ENCODE measurements at regions not wholly inside any gene's neighbourhood (a gene's known extent, or its start where the extent isn't known, plus 50 kb on each side); places are given as distances from the start of the nearest gene placed in this dataset.

DNA sequence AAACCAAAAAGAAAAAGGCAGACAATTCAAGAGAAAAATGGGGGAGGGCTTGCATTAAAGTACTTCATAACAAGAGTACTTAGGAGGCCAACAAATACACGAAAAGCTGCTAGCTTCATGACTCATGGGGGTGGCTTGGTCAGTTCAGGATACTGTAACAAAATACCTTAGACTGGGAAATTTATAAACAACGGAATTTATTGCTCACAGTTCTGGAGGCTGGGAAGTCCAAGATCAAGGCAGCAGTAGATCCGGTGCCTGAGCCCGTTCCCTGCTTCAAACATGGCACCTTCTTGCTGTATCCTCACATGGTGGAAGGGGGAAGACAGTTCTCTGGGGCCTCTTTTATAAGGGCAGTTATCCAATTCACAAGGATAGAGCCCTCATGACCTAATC, 111.4 kb downstream of the C9orf50 start:
- no peak for DNase-seq
- intact Hi-C loops (cut with DNase I) = loop anchor here (10.0 kb wide), 1 partner anchor 95 kb away; no protein-coding TSS in a partner anchor
- Histone ChIP-seq H3K36me3 (no peaks in the 10 kb centered on the region), H3K27ac (no peak overlapping the region), H3K27me3 (no peaks in the 10 kb centered on the region), H3K9ac (ENCODE audit: low read depth in 2 of 2, low read length in 2 of 2) (no peak overlapping the region), H3K9me3 (no peaks in the 10 kb centered on the region), H3K4me1 (no peaks in the 10 kb centered on the region), H3K4me3 (no peak overlapping the region)
- TF ChIP-seq, protein P1, sequence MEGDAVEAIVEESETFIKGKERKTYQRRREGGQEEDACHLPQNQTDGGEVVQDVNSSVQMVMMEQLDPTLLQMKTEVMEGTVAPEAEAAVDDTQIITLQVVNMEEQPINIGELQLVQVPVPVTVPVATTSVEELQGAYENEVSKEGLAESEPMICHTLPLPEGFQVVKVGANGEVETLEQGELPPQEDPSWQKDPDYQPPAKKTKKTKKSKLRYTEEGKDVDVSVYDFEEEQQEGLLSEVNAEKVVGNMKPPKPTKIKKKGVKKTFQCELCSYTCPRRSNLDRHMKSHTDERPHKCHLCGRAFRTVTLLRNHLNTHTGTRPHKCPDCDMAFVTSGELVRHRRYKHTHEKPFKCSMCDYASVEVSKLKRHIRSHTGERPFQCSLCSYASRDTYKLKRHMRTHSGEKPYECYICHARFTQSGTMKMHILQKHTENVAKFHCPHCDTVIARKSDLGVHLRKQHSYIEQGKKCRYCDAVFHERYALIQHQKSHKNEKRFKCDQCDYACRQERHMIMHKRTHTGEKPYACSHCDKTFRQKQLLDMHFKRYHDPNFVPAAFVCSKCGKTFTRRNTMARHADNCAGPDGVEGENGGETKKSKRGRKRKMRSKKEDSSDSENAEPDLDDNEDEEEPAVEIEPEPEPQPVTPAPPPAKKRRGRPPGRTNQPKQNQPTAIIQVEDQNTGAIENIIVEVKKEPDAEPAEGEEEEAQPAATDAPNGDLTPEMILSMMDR (IDR thresholded peaks at IDR 0.05) = no peak

DNA sequence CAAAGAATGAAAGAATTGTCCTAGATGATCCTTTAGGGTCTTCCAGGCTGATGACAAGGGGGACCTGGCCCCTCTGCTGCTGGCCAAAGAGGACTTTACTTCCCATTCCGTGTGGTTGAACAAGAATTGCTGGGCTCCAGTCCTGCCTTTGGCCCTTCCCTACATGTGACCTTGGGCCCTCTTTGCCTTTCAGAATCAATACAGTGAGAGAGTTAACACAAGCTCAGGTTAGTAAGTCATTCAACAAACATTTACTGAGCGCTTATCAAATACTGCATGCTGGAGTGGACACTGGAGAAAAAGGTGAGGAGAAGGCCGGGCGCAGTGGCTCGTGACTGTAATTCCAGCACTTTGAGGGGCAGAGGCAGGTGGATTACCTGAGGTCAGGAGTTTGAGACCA, 113.1 kb downstream of the C9orf50 start:
- TF ChIP-seq, protein P1 (IDR thresholded peaks at IDR 0.05) = no peak
- intact Hi-C loops (cut with DNase I) = loop anchor here (10.0 kb wide), 1 partner anchor 97 kb away; no protein-coding TSS in a partner anchor
- no peak overlapping the region for H3K9ac ChIP-seq (ENCODE audit: low read depth in 2 of 2, low read length in 2 of 2)
- no peaks in the 10 kb centered on the region for H3K27me3 ChIP-seq
- H3K4me1 ChIP-seq = no peaks in the 10 kb centered on the region
- no peak for DNase-seq
- H3K4me3 ChIP-seq = no peak overlapping the region
- H3K36me3 ChIP-seq = no peaks in the 10 kb centered on the region
- no peaks in the 10 kb centered on the region for H3K9me3 ChIP-seq
- H3K27ac ChIP-seq = no peak overlapping the region

DNA sequence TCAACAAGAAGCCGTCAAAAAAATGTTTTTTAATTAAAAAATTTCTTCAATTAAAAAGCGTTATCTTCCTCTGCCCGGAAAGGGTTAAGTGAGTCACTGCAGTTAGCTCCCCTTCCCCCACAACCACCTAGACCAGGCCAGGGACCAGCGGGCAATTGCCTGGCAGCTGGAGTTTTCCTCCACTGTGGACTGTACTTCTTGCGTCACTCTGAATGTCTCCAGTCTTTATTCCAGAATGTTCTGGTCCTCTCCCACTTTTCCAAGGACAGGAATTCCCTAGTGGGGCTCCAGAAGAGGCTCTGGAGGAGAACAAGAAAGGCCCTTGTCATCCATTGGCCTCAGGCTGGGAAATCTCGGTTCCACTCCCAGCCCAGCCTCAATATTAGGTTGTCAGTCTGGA, 114.0 kb downstream of the C9orf50 start:
- Histone ChIP-seq H3K27ac (no peak overlapping the region), H3K4me3 (no peak overlapping the region), H3K4me1 (no peaks in the 10 kb centered on the region), H3K9ac (ENCODE audit: low read depth in 2 of 2, low read length in 2 of 2) (no peak overlapping the region), H3K36me3 (no peaks in the 10 kb centered on the region), H3K9me3 (no peaks in the 10 kb centered on the region), H3K27me3 (no peaks in the 10 kb centered on the region)
- intact Hi-C loops (cut with DNase I) = loop anchor here (10.0 kb wide), 1 partner anchor 98 kb away; no protein-coding TSS in a partner anchor
- TF ChIP-seq, protein P1 (IDR thresholded peaks at IDR 0.05) = no peak
- DNase-seq = no peak

DNA sequence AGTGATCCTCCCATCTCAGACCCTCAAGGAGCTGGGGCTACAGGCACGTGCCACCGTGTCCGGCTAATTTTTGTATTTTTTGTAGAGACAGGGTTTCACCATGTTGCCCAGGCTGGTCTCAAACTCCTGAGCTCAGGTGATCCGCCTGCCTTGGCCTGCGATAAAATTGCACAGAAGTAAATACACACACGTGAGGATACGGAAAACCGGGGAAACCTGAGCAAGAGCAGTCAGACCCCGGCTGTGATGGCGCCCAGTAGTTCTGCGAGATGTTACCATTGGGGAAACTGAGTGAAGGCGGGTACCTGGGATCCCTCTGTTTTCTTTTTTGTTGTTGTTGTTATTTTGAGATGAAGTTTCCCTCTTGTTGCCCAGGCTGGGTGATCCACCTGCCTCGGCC, 114.9 kb downstream of the C9orf50 start:
- Histone ChIP-seq H3K27ac (no peak overlapping the region), H3K27me3 (no peaks in the 10 kb centered on the region), H3K36me3 (no peaks in the 10 kb centered on the region), H3K9ac (ENCODE audit: low read depth in 2 of 2, low read length in 2 of 2) (no peak overlapping the region), H3K4me1 (no peaks in the 10 kb centered on the region), H3K9me3 (no peaks in the 10 kb centered on the region), H3K4me3 (no peak overlapping the region)
- TF ChIP-seq, protein P1 (IDR thresholded peaks at IDR 0.05) = no peak
- intact Hi-C loops (cut with DNase I) = loop anchor here (10.0 kb wide), 1 partner anchor 99 kb away; no protein-coding TSS in a partner anchor
- DNase-seq = no peak

DNA sequence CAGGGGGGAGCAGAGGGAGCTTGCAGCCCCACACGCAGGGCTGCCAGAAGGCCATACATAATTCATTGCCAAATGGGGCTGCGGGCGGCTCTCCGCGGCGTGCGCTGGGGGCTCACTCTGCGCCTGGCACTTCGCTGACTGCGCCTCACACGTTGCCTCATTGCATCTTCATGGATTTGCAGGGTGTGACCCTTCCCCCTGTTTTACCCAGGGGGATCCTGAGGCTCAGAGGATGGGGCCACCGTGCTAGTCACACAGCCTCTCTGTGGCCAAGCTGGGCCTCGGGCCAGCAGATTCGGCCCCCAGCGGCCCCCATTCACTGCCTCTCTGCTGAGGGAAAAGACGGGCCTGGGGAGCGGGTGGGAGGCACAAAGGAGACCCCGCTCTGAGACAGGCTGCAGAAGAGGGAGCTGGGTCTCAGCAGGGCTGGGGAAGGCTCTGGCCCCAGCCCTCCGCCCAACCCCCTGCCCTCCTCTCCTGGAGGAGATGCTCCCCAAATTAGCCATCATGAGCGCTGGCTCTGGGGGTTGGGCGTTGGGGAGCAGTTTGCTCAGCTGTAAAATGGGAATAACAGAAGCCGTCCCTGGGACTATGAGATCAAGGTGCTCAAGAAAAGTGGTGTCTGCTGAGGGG, 115.5 kb downstream of the C9orf50 start:
- TF ChIP-seq, protein P1 (IDR thresholded peaks at IDR 0.05) = no peak
- H3K27ac ChIP-seq = no peak overlapping the region
- no peaks in the 10 kb centered on the region for H3K4me1 ChIP-seq
- DNase-seq = no peak
- no peaks in the 10 kb centered on the region for H3K36me3 ChIP-seq
- no peak overlapping the region for H3K9ac ChIP-seq (ENCODE audit: low read depth in 2 of 2, low read length in 2 of 2)
- intact Hi-C loops (cut with DNase I) = loop anchor here (10.0 kb wide), 1 partner anchor 99 kb away; no protein-coding TSS in a partner anchor
- H3K4me3 ChIP-seq = no peak overlapping the region
- H3K9me3 ChIP-seq = no peaks in the 10 kb centered on the region
- H3K27me3 ChIP-seq = no peaks in the 10 kb centered on the region

Measured in colonic mucosa (tissue), 4 donors.